ENCODE measurements at regions not wholly inside any gene's neighbourhood (a gene's known extent, or its start where the extent isn't known, plus 50 kb on each side); places are given as distances from the start of the nearest gene placed in this dataset.
A peak's percentile ranks its signal among the peaks of the same experiment; 100 is the strongest.

DNA sequence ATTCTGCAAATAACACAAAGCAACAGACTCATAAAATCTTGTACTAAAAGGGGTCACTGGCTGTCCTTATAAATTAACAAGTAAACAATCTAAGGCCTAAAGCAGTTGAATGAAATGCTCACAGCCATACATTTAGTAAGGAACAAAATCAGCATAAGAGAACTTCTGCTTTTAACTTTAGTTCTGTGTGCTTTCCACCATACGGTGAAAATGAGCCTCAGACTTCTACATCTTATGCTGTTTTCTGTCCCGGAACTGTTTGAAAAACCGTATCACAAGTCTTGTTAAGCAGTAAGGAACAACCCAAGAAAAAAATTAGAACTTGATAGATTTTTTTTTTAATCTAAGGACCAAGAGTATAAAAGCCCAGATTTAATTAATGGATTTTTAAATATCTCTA, 549.1 kb upstream of the MIR17HG start:
- no peaks in the 10 kb centered on the region for H3K36me3 ChIP-seq
- no peaks in the 10 kb centered on the region for H3K4me1 ChIP-seq
- intact Hi-C loops (cut with DNase I; ENCODE audit: low total_unique reads) (no loop called here), in situ Hi-C loops (cut with MboI; ENCODE audit: low pct_ligation_motif_present in 1 of 4, low pct_unique_long_range_greater_than_20kb in 1 of 4, low sequenced_read_pairs in 3 of 4) (no loop called here)
- TF ChIP-seq POLR2A (IDR thresholded peaks at IDR 0.05): no peak
- TF ChIP-seq POLR2AphosphoS5 (IDR thresholded peaks at IDR 0.05): no peak
- TF ChIP-seq, protein P1, sequence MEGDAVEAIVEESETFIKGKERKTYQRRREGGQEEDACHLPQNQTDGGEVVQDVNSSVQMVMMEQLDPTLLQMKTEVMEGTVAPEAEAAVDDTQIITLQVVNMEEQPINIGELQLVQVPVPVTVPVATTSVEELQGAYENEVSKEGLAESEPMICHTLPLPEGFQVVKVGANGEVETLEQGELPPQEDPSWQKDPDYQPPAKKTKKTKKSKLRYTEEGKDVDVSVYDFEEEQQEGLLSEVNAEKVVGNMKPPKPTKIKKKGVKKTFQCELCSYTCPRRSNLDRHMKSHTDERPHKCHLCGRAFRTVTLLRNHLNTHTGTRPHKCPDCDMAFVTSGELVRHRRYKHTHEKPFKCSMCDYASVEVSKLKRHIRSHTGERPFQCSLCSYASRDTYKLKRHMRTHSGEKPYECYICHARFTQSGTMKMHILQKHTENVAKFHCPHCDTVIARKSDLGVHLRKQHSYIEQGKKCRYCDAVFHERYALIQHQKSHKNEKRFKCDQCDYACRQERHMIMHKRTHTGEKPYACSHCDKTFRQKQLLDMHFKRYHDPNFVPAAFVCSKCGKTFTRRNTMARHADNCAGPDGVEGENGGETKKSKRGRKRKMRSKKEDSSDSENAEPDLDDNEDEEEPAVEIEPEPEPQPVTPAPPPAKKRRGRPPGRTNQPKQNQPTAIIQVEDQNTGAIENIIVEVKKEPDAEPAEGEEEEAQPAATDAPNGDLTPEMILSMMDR (IDR thresholded peaks at IDR 0.05): no peak
- TF ChIP-seq EP300 (IDR thresholded peaks at IDR 0.05; ENCODE audit: low read depth): no peak
- no peak overlapping the region for H3K4me3 ChIP-seq
- WGBS, 2 donors (ENCODE audit: low coverage in 1 of 2): 52 to 60% methylated on average over 3 of the region's 3 CpGs
- no peaks in the 10 kb centered on the region for H3K27me3 ChIP-seq
- no peak overlapping the region for H3K27ac ChIP-seq
- no peaks in the 10 kb centered on the region for H3K9me3 ChIP-seq
- no peak for DNase-seq

DNA sequence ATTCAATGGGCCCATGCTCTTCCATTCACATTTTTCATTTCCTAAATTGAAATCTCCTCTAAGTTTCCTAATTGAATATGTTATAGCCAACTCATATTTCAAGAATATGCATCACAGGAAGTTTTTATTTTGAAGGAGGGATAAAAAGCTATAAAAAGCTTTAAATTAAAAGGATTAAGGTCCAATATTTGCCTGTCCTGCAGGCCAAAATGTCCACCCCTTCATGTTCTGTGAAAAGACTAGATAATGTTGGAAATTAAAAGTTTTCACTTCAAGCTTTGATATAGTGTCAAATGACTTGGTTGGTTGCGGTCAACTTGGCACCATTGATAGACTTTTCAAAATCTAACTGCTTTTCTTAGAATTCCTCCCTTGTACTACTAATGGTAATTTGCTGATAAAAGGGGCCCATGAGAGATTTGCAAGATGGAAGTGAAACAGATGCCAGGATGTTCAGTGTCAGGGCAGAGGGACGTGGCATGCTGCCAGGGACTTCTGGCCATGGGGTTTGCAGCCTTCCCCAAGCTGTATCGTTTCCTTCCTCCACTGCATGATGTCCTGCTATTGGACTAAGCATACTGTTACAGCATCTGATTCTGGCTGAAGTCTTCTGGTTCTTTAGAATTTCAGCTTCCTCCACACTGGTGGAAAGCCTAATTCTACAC, 547.3 kb upstream of the MIR17HG start:
- in situ Hi-C loops (cut with MboI; ENCODE audit: low pct_ligation_motif_present in 1 of 4, low pct_unique_long_range_greater_than_20kb in 1 of 4, low sequenced_read_pairs in 3 of 4) (no loop called here), intact Hi-C loops (cut with DNase I; ENCODE audit: low total_unique reads) (no loop called here)
- Histone ChIP-seq H3K9me3 (no peaks in the 10 kb centered on the region), H3K36me3 (no peaks in the 10 kb centered on the region), H3K27me3 (no peaks in the 10 kb centered on the region), H3K4me1 (no peaks in the 10 kb centered on the region), H3K27ac (no peak overlapping the region), H3K4me3 (no peak overlapping the region)
- 34 to 58% methylated on average over 2 to 3 of the region's 3 CpGs for WGBS, 2 donors (ENCODE audit: low coverage in 1 of 2)
- peak; percentile 25 for DNase-seq
- TF ChIP-seq POLR2A (IDR thresholded peaks at IDR 0.05) (no peak), POLR2AphosphoS5 (IDR thresholded peaks at IDR 0.05) (no peak), EP300 (IDR thresholded peaks at IDR 0.05; ENCODE audit: low read depth) (no peak)
- TF ChIP-seq, protein P1 (IDR thresholded peaks at IDR 0.05): no peak

DNA sequence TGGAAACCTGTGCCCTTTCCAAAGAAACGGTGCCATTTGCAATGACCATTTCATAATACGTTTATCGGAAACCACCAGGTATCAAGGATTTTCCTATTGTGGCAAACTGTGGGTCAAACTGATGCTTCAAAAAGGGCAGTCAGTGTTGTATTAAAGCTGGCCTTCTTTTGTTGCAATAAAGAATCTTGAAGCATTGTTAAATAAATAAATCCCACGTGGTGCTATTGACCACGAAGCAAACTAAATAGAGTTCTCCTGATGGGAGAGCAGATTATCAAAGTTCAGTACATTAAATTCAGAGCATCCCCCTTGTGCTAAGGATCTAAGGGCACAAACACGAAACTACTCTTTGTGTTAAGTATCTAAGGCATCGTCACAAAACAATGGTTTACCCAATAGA, 545.9 kb upstream of the MIR17HG start:
- H3K4me1 ChIP-seq: no peaks in the 10 kb centered on the region
- no peak overlapping the region for H3K4me3 ChIP-seq
- in situ Hi-C loops (cut with MboI; ENCODE audit: low pct_ligation_motif_present in 1 of 4, low pct_unique_long_range_greater_than_20kb in 1 of 4, low sequenced_read_pairs in 3 of 4): no loop called here
- no peaks in the 10 kb centered on the region for H3K36me3 ChIP-seq
- no peaks in the 10 kb centered on the region for H3K27me3 ChIP-seq
- WGBS, 2 donors (ENCODE audit: low coverage in 1 of 2): 69 to 80% methylated on average over 7 of the region's 7 CpGs
- intact Hi-C loops (cut with DNase I; ENCODE audit: low total_unique reads): no loop called here
- no peak for DNase-seq
- no peaks in the 10 kb centered on the region for H3K9me3 ChIP-seq
- no peak overlapping the region for H3K27ac ChIP-seq
- no peak for TF ChIP-seq POLR2AphosphoS5 (IDR thresholded peaks at IDR 0.05)

DNA sequence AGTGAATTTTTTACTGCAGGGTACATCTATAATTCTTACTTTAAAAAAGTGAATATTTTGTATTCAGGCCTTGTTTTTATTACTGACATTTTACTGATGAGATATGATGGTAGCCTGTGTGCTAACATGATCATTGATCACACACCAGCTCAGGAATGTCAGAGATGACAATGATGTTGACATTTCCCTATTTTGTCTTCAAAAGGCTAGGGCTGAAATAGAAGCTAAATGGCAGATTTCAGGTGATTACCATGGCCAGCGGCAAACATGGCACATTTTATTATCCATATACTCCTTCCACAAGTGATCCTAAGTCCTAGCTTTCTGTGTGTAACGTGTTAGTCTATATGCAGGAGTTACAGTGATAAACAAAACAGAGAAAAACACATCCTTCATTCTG, 544.3 kb upstream of the MIR17HG start:
- in situ Hi-C loops (cut with MboI; ENCODE audit: low pct_ligation_motif_present in 1 of 4, low pct_unique_long_range_greater_than_20kb in 1 of 4, low sequenced_read_pairs in 3 of 4): no loop called here
- TF ChIP-seq, protein P1 (IDR thresholded peaks at IDR 0.05): no peak
- TF ChIP-seq POLR2AphosphoS5 (IDR thresholded peaks at IDR 0.05) (no peak), POLR2A (IDR thresholded peaks at IDR 0.05) (no peak)
- 43 to 75% methylated on average over 2 of the region's 2 CpGs for WGBS, 2 donors (ENCODE audit: low coverage in 1 of 2)
- Histone ChIP-seq H3K9me3 (no peaks in the 10 kb centered on the region), H3K27ac (no peak overlapping the region), H3K27me3 (no peaks in the 10 kb centered on the region), H3K4me3 (no peak overlapping the region), H3K4me1 (no peaks in the 10 kb centered on the region), H3K36me3 (no peaks in the 10 kb centered on the region)
- DNase-seq: no peak
- intact Hi-C loops (cut with DNase I; ENCODE audit: low total_unique reads): no loop called here

DNA sequence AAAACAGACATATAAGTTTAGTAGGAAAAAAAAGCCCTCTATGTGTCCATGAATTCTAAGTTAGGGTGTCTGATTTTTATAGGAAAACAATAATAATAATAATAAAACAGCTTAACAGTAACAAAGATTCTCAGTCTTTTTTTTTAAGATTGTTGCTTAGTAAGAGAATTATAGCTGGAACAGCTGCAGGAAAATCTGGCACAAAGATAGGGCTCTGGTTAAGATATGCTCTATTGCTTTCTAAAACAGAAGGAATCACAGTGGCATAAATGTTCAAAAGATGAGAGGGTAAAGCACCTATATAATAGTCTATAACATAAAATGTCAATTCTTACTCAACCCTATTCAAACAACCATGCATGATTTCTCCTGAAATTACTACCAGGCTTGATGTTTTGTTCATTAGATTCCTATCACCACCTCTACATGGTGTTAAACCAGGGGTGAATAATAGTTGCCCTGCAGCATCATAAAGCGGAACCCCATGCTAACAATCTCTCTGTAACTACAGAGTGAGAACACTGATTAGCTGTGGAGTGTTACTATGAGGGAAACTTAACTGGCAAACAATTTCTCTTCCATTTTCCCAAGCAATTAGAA, 541.4 kb upstream of the MIR17HG start:
- Histone ChIP-seq H3K27ac (no peak overlapping the region), H3K27me3 (no peaks in the 10 kb centered on the region), H3K4me3 (no peak overlapping the region), H3K9me3 (no peaks in the 10 kb centered on the region), H3K4me1 (no peaks in the 10 kb centered on the region), H3K36me3 (no peaks in the 10 kb centered on the region)
- no peak for TF ChIP-seq POLR2A (IDR thresholded peaks at IDR 0.05)
- TF ChIP-seq EP300 (IDR thresholded peaks at IDR 0.05; ENCODE audit: low read depth): no peak
- no peak for TF ChIP-seq POLR2AphosphoS5 (IDR thresholded peaks at IDR 0.05)
- TF ChIP-seq, protein P1 (IDR thresholded peaks at IDR 0.05): no peak
- in situ Hi-C loops (cut with MboI; ENCODE audit: low pct_ligation_motif_present in 1 of 4, low pct_unique_long_range_greater_than_20kb in 1 of 4, low sequenced_read_pairs in 3 of 4) (no loop called here), intact Hi-C loops (cut with DNase I; ENCODE audit: low total_unique reads) (no loop called here)
- 83 to 90% methylated on average over 1 of the region's 1 CpG for WGBS, 2 donors (ENCODE audit: low coverage in 1 of 2)
- no peak for DNase-seq
